ENCODE measurements at regions not wholly inside any gene's neighbourhood (a gene's known extent, or its start where the extent isn't known, plus 50 kb on each side); places are given as distances from the start of the nearest gene placed in this dataset.
"Not testable (repeated sequence)": the region's sequence is repeated elsewhere in the genome, so short reads cannot be mapped to it uniquely, and the experiment has no call there.

- DNase-seq (ENCODE audit: low spot score): no peak
Measured at GRCh38 chr10:117748058-117748457, 205.5 kb downstream of the EMX2 start.

GRCh38 chr10:117750616-117751015 is 208.1 kb downstream of the EMX2 start:
- DNase-seq (ENCODE audit: low spot score): no peak

- DNase-seq (ENCODE audit: low spot score): no peak
Measured at GRCh38 chr10:117751259-117751658, 208.7 kb downstream of the EMX2 start.

- DNase-seq (ENCODE audit: low spot score): no peak
Measured at GRCh38 chr10:117752103-117752502, 209.6 kb downstream of the EMX2 start.

GRCh38 chr10:117754770-117755658 is 212.5 kb downstream of the EMX2 start:
- no peak for DNase-seq (ENCODE audit: low spot score)

GRCh38 chr10:117755659-117756014 is 213.1 kb downstream of the EMX2 start:
- no peak for DNase-seq (ENCODE audit: low spot score)

GRCh38 chr10:117757086-117757720 is 214.7 kb downstream of the EMX2 start:
- no peak for DNase-seq (ENCODE audit: low spot score)

- no peak for DNase-seq (ENCODE audit: low spot score)
Measured at GRCh38 chr10:117759266-117759665, 216.7 kb downstream of the EMX2 start.

GRCh38 chr10:117761695-117762094 is 219.1 kb downstream of the EMX2 start:
- DNase-seq (ENCODE audit: low spot score): no peak

GRCh38 chr10:117762126-117762818 is 219.7 kb downstream of the EMX2 start:
- DNase-seq (ENCODE audit: low spot score): no peak

- no peak for DNase-seq (ENCODE audit: low spot score)
Measured at GRCh38 chr10:117762819-117763172, 220.2 kb downstream of the EMX2 start.

GRCh38 chr10:117763528-117763927 is 221.0 kb downstream of the EMX2 start:
- no peak for DNase-seq (ENCODE audit: low spot score)

- DNase-seq (ENCODE audit: low spot score): no peak
Measured at GRCh38 chr10:117768333-117769042, 225.9 kb downstream of the EMX2 start.

GRCh38 chr10:117775526-117775925 is 233.0 kb downstream of the EMX2 start:
- no peak for DNase-seq (ENCODE audit: low spot score)

- not testable (repeated sequence) for DNase-seq (ENCODE audit: low spot score)
Measured at GRCh38 chr10:117777222-117777621, 234.7 kb downstream of the EMX2 start.

GRCh38 chr10:117778241-117778640 is 235.7 kb downstream of the EMX2 start:
- DNase-seq (ENCODE audit: low spot score): no peak

GRCh38 chr10:117780411-117780810 is 237.9 kb downstream of the EMX2 start:
- DNase-seq (ENCODE audit: low spot score): no peak

GRCh38 chr10:117781216-117781831 is 238.8 kb downstream of the EMX2 start:
- no peak for DNase-seq (ENCODE audit: low spot score)

GRCh38 chr10:117782276-117782675 is 239.7 kb downstream of the EMX2 start:
- DNase-seq (ENCODE audit: low spot score): no peak

GRCh38 chr10:117783698-117784395 is 241.3 kb downstream of the EMX2 start:
- DNase-seq (ENCODE audit: low spot score): no peak

- DNase-seq (ENCODE audit: low spot score): no peak
Measured at GRCh38 chr10:117784776-117785175, 242.2 kb downstream of the EMX2 start.
